Left ventricle myocardium inferior (tissue), 1 donor: ENCODE measurements at regions not wholly inside any gene's neighbourhood (a gene's known extent, or its start where the extent isn't known, plus 50 kb on each side); places are given as distances from the start of the nearest gene placed in this dataset.

Source experiments
- DNase-seq: peaks from one replicate; pipeline ENCODE4 v3.0.0-alpha.2; 2020
- H3K27ac ChIP-seq: fragments of 200-600 bp; replicated peaks from 2 replicates; pipeline ENCODE4 v1.8.0; 2021
- H3K27me3 ChIP-seq: fragments of 200-600 bp; 2 replicates; pipeline ENCODE4 v1.8.0; 2021; ENCODE audit warnings: low read depth
- H3K36me3 ChIP-seq: fragments of 200-600 bp; 2 replicates; pipeline ENCODE4 v1.8.0; 2021
- H3K4me1 ChIP-seq: fragments of 200-600 bp; 2 replicates; pipeline ENCODE4 v1.8.0; 2021
- H3K4me3 ChIP-seq: fragments of 200-600 bp; 2 replicates; pipeline ENCODE4 v1.8.0; 2021; ENCODE audit warnings: mild to moderate bottlenecking, moderate library complexity
- H3K9me3 ChIP-seq: fragments of 200-600 bp; replicated peaks from 2 replicates; pipeline ENCODE4 v1.8.0; 2021
- intact Hi-C: fragments of 100-400 bp; cut with micrococcal nuclease; formaldehyde crosslinking; loops from one replicate; pipeline ENCODE4 v1.11.0; 2022
- TF ChIP-seq, protein P1 (sequence below): fragments of 200-600 bp; IDR thresholded peaks from 2 replicates; pipeline ENCODE4 v1.8.0; 2021; ENCODE audit warnings: antibody characterized with exemption, mild to moderate bottlenecking, borderline replicate concordance
- donor health status: DM: no; HTN: yes; CAD: no; lungs with severe emphysema.

GRCh38 chr3:124381575-124382333 lies 348.5 kb upstream of the UMPS start:
- no peak overlapping the region for H3K27ac ChIP-seq
- peaks cover 11% of the 10 kb centered on the region for H3K4me1 ChIP-seq
- intact Hi-C loops, result no loop called here
- TF ChIP-seq, protein P1, sequence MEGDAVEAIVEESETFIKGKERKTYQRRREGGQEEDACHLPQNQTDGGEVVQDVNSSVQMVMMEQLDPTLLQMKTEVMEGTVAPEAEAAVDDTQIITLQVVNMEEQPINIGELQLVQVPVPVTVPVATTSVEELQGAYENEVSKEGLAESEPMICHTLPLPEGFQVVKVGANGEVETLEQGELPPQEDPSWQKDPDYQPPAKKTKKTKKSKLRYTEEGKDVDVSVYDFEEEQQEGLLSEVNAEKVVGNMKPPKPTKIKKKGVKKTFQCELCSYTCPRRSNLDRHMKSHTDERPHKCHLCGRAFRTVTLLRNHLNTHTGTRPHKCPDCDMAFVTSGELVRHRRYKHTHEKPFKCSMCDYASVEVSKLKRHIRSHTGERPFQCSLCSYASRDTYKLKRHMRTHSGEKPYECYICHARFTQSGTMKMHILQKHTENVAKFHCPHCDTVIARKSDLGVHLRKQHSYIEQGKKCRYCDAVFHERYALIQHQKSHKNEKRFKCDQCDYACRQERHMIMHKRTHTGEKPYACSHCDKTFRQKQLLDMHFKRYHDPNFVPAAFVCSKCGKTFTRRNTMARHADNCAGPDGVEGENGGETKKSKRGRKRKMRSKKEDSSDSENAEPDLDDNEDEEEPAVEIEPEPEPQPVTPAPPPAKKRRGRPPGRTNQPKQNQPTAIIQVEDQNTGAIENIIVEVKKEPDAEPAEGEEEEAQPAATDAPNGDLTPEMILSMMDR, result no peak
- H3K36me3 ChIP-seq, result no peaks in the 10 kb centered on the region
- peaks cover 6% of the 10 kb centered on the region for H3K9me3 ChIP-seq
- no peak overlapping the region for H3K4me3 ChIP-seq
- no peak for DNase-seq
- H3K27me3 ChIP-seq, result no peaks in the 10 kb centered on the region

GRCh38 chr3:124383051-124383450 lies 347.2 kb upstream of the UMPS start:
- Histone ChIP-seq H3K4me1 (peaks cover 16% of the 10 kb centered on the region), H3K4me3 (no peak overlapping the region), H3K36me3 (no peaks in the 10 kb centered on the region), H3K27ac (no peak overlapping the region), H3K9me3 (no peaks in the 10 kb centered on the region), H3K27me3 (no peaks in the 10 kb centered on the region)
- intact Hi-C loops, result no loop called here
- no peak for DNase-seq
- TF ChIP-seq, protein P1, result no peak

- TF ChIP-seq, protein P1, result no peak
- Histone ChIP-seq H3K9me3 (no peaks in the 10 kb centered on the region), H3K4me1 (peaks cover 16% of the 10 kb centered on the region), H3K27me3 (no peaks in the 10 kb centered on the region), H3K27ac (peak overlapping the region; percentile 35), H3K36me3 (no peaks in the 10 kb centered on the region), H3K4me3 (no peak overlapping the region)
- intact Hi-C loops, result no loop called here
- DNase-seq, result peak; percentile 21
Observed at GRCh38 chr3:124383846-124384466, 346.3 kb upstream of the UMPS start.

GRCh38 chr3:124384527-124384926 lies 345.7 kb upstream of the UMPS start:
- TF ChIP-seq, protein P1, result no peak
- no peak for DNase-seq
- intact Hi-C loops, result no loop called here
- H3K27ac ChIP-seq, result peak overlapping the region; percentile 35
- H3K27me3 ChIP-seq, result no peaks in the 10 kb centered on the region
- H3K36me3 ChIP-seq, result no peaks in the 10 kb centered on the region
- H3K4me1 ChIP-seq, result peaks cover 16% of the 10 kb centered on the region
- no peaks in the 10 kb centered on the region for H3K9me3 ChIP-seq
- H3K4me3 ChIP-seq, result no peak overlapping the region

- no peaks in the 10 kb centered on the region for H3K27me3 ChIP-seq
- H3K4me3 ChIP-seq, result no peak overlapping the region
- no peak for DNase-seq
- TF ChIP-seq, protein P1, result no peak
- H3K27ac ChIP-seq, result no peak overlapping the region
- H3K36me3 ChIP-seq, result no peaks in the 10 kb centered on the region
- intact Hi-C loops, result no loop called here
- H3K4me1 ChIP-seq, result peaks cover 16% of the 10 kb centered on the region
- H3K9me3 ChIP-seq, result no peaks in the 10 kb centered on the region
Observed at GRCh38 chr3:124385996-124386395, 344.3 kb upstream of the UMPS start.
